IgD-negative memory B cell (primary cell): ENCODE measurements at regions not wholly inside any gene's neighbourhood (a gene's known extent, or its start where the extent isn't known, plus 50 kb on each side); places are given as distances from the start of the nearest gene placed in this dataset.

Experiments used
- H3K27ac Mint-ChIP-seq, 3 donors: one replicate each; pipeline ENCODE4 v1.8.0; 2020 to 2022; ENCODE audit warnings: mild to moderate bottlenecking in 3 of 3, mixed read lengths in 3 of 3, moderate library complexity in 1 of 3
- H3K27me3 Mint-ChIP-seq: one replicate; pipeline ENCODE4 v1.8.0; 2021; ENCODE audit warnings: mixed read lengths
- H3K36me3 Mint-ChIP-seq: one replicate; pipeline ENCODE4 v1.8.0; 2020; ENCODE audit warnings: mild to moderate bottlenecking, mixed read lengths
- H3K4me1 Mint-ChIP-seq, 3 donors: one replicate each; pipeline ENCODE4 v1.8.0; 2020 to 2022; ENCODE audit warnings: mixed read lengths in 3 of 3, mild to moderate bottlenecking in 1 of 3
- H3K4me3 Mint-ChIP-seq, 4 donors: one replicate each; pipeline ENCODE4 v1.8.0; 2020 to 2022; ENCODE audit warnings: mild to moderate bottlenecking in 4 of 4, mixed read lengths in 4 of 4, moderate library complexity in 3 of 4
- H3K9me3 Mint-ChIP-seq, 3 donors: one replicate each; pipeline ENCODE4 v1.8.0; 2020 to 2021; ENCODE audit warnings: mixed read lengths in 3 of 3, mild to moderate bottlenecking in 1 of 3

DNA sequence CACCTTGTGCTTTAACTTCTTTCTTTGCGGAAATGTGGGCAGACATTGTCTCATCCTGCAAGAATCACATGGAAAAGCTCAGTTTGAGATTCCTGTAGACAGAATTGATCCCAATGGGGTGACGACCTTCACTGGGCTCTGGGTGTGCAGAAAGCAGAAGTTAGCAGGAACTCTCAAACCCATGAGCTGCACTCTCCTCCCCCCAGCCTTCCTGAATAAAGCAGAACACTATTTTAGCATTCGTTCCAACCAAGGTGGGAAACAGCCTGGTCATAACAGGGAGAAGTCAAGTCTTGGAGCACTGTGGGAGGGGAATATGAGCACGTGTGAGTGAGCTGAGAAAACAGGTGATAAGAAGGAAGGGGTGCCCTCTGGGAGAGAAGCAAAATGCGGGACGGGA lies 87.4 kb upstream of the FER start:
- Mint-ChIP-seq H3K36me3 (no peaks in the 10 kb centered on the region), H3K4me3 (no peak overlapping the region), H3K4me1 (peaks cover 0 to 8% (median 0%) of the 10 kb centered on the region in 3 donors), H3K27ac (no peak overlapping the region), H3K9me3 (no peaks in the 10 kb centered on the region), H3K27me3 (peaks cover 2% of the 10 kb centered on the region)

DNA sequence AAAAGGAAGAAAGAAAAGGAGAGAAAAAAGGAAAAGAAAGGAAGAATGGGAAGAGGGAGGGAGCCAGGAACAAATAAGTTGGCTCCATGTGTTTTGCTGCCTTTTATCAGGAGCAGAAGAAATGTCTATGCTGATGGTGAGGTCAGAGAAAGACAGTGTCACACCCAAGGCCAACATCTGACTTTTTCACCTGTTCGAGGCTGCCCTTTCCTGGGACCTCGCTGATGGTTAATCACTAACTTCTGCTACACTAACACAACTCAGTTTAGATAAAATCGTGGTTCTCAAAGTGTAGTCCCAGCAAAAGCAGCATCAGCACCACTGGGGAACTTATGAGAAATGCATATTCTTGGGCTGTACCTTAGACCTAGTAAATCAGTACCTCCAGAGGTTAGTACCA lies 88.2 kb upstream of the FER start:
- Mint-ChIP-seq H3K9me3 (no peaks in the 10 kb centered on the region), H3K27ac (no peak overlapping the region), H3K36me3 (no peaks in the 10 kb centered on the region), H3K4me1 (peaks cover 0 to 8% (median 0%) of the 10 kb centered on the region in 3 donors), H3K4me3 (no peak overlapping the region), H3K27me3 (peaks cover 2% of the 10 kb centered on the region)

DNA sequence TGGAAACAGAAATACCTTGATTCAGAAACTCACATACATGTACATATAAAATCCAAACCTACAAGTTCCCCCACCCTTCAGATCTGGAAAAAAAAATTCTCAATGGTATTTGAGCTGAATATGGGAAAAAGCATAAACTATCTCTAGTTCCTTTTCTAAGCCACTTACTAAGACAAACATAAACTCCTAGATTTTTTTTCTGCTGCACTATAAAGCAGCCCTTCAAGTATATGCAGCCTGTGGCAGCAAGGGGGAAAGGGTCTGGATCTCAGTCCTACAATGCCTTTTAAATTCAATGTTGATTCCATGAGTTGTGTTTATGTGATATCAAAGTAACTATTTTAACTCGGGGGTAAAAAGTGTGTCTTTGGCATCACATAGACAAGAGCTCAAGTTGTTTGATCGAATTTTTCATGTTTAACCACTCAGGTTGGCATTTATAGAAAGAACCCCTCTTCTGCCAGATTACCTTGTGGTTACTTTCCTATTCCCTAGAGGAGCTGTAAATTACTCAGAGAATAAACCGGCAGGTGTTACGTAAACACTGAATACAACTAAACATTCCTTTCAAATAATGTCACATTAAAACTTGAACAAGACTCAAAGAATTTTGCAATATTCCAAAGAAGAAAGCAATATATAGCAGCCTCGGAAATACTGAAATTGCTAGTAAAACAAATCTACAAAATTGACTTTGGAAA lies 91.8 kb upstream of the FER start:
- Mint-ChIP-seq H3K27ac (no peak overlapping the region), H3K36me3 (no peaks in the 10 kb centered on the region), H3K4me1 (peaks cover 0 to 8% (median 0%) of the 10 kb centered on the region in 3 donors), H3K27me3 (peaks cover 2% of the 10 kb centered on the region), H3K9me3 (no peaks in the 10 kb centered on the region), H3K4me3 (no peak overlapping the region)

DNA sequence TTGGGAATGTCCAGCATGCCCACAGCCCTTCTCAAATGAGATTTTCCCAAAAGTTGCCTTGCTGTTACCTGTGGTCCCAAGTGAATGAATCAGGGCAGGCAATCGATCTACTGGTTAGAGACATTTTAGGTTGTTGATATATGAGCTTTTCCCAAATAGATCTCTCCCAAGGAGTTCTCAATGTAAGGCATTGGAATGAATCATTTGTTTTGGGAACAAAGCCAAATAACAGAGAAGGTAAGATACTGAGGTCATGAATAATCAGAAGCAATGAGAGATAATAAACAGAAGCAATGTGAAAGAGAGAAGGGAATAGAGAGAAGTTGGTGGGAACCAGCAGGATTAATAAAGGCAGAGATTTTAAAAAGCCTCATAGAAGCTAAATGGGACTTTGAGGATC lies 93.6 kb upstream of the FER start:
- no peak overlapping the region for H3K4me3 Mint-ChIP-seq
- H3K27ac Mint-ChIP-seq, result no peak overlapping the region
- peaks cover 2% of the 10 kb centered on the region for H3K36me3 Mint-ChIP-seq
- H3K27me3 Mint-ChIP-seq, result no peaks in the 10 kb centered on the region
- H3K4me1 Mint-ChIP-seq, result no peaks in the 10 kb centered on the region
- H3K9me3 Mint-ChIP-seq, result peaks cover 0 to 1% (median 0%) of the 10 kb centered on the region in 3 donors

DNA sequence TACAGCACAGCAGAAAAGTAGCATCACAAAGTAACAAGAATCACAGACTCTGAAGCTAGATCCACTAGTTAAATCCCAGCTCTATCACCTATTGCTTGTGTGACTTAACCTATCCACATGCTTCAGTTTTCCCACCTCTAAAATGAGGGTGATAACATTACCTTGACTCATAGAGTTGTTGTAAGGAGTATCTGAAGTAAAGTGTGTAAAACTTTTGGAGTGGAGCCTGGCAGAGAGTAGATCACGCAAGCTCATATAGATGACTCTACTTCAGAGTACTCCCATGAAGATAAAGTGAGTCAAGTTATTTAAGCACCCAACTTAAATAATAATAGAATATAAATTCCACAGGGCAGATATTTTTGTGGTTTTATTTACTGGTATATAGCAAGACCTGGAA lies 94.5 kb upstream of the FER start:
- Mint-ChIP-seq H3K27ac (no peak overlapping the region), H3K36me3 (peaks cover 2% of the 10 kb centered on the region), H3K4me1 (no peaks in the 10 kb centered on the region), H3K27me3 (no peaks in the 10 kb centered on the region), H3K4me3 (no peak overlapping the region), H3K9me3 (peaks cover 0 to 1% (median 0%) of the 10 kb centered on the region in 3 donors)

DNA sequence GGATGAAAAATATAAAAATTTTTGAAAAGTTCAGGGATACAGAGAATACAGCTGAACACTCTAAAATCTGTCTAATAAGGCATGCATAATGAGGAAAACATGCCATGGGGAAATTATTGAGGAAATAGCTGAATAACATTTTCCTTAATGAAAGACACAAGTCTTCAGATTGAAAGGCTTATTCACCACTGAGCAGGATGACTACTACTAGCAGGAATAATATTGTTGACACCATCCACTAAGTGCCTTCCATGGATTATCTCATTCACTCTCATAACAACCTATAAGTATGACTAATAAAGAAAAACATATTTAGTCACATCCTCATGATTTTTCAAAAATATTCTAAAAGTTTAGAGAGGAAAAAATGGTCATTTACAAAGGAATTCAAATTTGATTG lies 96.7 kb upstream of the FER start:
- Mint-ChIP-seq H3K27ac (no peak overlapping the region), H3K9me3 (peaks cover 2 to 6% (median 4%) of the 10 kb centered on the region in 3 donors), H3K4me3 (no peak overlapping the region), H3K36me3 (peaks cover 3% of the 10 kb centered on the region), H3K27me3 (peaks cover 4% of the 10 kb centered on the region), H3K4me1 (no peaks in the 10 kb centered on the region)

DNA sequence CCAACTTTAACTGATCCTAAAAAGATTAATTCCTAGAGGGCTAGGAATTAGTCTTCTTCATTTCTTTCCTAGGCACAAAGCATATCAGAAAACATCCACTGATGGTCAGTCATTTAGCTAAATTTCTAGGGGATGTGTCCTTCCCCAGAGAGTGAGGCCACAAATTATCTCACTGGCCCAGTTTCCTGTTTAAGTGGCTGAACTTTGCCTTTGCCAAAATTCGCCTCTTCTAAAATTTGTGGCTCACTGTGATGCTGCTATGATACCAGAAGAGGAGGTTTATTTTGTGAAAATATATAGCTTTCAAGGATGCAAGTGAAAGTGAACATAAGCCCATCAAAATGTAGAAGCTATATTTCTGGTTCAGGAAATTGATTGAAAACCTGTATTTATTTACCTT lies 98.1 kb upstream of the FER start:
- Mint-ChIP-seq H3K4me1 (no peaks in the 10 kb centered on the region), H3K36me3 (peaks cover 3% of the 10 kb centered on the region), H3K27me3 (peaks cover 6% of the 10 kb centered on the region), H3K9me3 (peaks cover 2 to 6% (median 4%) of the 10 kb centered on the region in 3 donors), H3K27ac (peak overlapping the region in 1 of 3 donors; percentile 12), H3K4me3 (no peak overlapping the region)

DNA sequence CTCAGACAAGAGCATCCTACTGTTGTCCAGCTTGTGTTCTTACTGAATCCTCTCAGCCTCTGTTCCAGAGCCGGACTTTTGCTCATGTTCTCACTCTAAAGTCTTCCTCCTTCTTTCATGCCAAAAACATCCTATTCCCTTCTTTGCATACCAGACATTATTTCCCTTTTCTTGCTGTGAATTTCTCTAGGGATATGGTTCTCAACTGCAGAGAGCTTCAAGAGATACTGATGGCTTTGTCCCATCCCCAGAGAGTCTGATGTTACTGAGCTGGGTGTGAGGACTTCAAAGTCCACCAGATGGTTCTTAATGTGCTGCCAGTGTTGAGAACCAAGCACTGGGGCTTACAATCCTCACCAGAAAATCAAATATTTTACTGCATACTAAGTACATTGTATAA lies 98.6 kb upstream of the FER start:
- peaks cover 2 to 6% (median 4%) of the 10 kb centered on the region in 3 donors for H3K9me3 Mint-ChIP-seq
- H3K36me3 Mint-ChIP-seq, result peaks cover 3% of the 10 kb centered on the region
- H3K27ac Mint-ChIP-seq, result peak overlapping the region in 2 of 3 donors; percentile 12 to 46
- H3K27me3 Mint-ChIP-seq, result peaks cover 8% of the 10 kb centered on the region
- H3K4me1 Mint-ChIP-seq, result no peaks in the 10 kb centered on the region
- no peak overlapping the region for H3K4me3 Mint-ChIP-seq

DNA sequence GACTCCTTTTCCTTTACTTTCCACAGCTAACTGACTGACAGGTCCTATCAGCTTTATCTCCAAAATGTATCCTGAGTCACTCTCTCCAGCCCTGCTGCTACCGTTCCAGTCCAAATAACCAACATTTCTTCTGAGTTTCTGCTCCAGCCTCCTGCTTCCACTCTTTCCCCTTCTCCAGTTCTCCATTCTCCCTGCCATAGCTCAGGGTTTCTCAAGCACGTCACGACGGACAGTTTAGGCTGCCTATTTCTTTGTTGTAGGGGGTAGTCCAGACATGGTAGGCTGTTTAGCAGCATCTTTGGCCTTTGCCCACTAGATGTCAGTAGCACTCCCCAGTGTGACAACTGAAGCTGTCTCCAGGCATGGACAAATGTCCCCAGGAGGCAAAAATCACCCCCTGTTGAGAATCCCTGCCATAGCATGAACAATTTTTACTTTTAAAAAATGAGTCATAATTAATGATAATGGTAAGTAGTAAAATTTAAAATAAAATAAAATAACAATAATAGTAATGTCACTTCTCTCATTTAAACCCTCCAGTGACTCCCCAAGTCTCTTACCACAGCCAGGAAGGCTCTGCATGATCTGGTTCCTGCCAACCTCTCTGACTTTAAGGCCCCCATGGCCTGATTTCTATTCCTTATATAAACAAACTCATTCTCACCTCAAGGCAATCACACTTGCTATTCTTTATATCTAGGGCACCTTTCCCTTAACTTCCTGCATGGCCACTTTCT lies 105.4 kb upstream of the FER start:
- Mint-ChIP-seq H3K4me3 (peak overlapping the region in 1 of 4 donors; percentile 6), H3K27ac (no peak overlapping the region), H3K36me3 (peaks cover 1% of the 10 kb centered on the region), H3K9me3 (peaks cover 0 to 4% (median 2%) of the 10 kb centered on the region in 3 donors), H3K27me3 (peaks cover 16% of the 10 kb centered on the region), H3K4me1 (peaks cover 0 to 2% (median 2%) of the 10 kb centered on the region in 3 donors)

DNA sequence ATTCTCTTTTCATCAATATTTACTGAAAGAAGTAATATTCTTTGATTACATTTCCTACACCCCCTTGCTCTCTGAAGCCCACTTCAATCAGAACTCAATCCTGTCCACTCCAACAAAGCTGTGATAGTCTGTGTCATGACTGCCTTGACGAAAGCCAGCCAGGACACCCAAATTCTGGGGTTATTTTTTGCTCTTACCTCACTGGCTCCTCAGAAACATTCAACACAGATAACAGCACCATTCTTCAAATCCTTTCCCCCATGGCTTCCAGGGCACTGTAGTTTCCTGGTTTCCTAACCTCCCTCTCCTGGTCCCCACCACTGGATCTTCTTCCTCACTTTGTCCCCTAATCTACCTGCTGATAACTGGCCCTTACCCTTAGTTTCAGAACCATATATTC lies 106.1 kb upstream of the FER start:
- H3K27me3 Mint-ChIP-seq, result peaks cover 12% of the 10 kb centered on the region
- H3K4me3 Mint-ChIP-seq, result no peak overlapping the region
- no peaks in the 10 kb centered on the region for H3K9me3 Mint-ChIP-seq
- no peak overlapping the region for H3K27ac Mint-ChIP-seq
- H3K36me3 Mint-ChIP-seq, result no peaks in the 10 kb centered on the region
- H3K4me1 Mint-ChIP-seq, result peaks cover 0 to 2% (median 2%) of the 10 kb centered on the region in 3 donors

DNA sequence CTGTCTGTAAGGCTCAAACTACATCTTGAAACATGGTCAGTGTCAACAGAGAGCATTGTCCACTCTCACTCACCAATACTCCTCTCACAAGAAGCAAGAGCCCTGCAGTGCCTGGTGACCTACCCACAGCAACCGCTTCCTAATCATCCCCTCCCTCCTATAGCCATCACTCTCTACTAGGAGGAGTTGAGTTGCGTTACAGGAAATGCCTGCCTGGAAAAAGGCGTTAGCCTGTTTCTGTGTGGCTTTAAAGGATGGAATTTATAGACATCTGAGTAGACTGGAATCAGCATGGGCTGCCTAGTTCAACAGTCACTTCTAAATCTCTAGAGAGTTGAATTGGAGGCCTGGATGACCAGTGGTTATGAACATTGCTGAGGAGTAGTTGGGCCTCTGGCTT lies 108.3 kb upstream of the FER start:
- Mint-ChIP-seq H3K27me3 (peaks cover 8% of the 10 kb centered on the region), H3K4me1 (peaks cover 0 to 5% (median 2%) of the 10 kb centered on the region in 3 donors), H3K9me3 (no peaks in the 10 kb centered on the region), H3K4me3 (no peak overlapping the region), H3K36me3 (no peaks in the 10 kb centered on the region), H3K27ac (no peak overlapping the region)

DNA sequence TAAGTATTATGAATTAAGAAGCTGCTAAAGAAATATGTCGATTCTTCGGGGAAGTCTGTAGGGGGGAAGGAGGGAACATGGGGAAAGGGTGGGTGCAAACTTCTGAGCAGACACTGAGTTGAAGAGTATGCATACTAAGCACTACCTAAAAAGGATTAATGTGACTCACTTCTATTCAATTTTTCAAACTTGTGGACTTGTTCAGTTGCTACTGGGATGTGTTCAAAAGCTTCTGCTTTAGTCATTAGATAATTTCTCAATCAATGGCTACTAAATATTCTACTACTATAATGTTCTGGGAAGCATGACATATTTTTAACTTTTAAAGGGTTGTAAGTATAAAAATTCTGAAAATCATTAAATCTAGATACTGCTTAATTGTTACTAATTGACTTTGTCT lies 109.7 kb upstream of the FER start:
- Mint-ChIP-seq H3K4me1 (peaks cover 0 to 5% (median 2%) of the 10 kb centered on the region in 3 donors), H3K4me3 (no peak overlapping the region), H3K9me3 (no peaks in the 10 kb centered on the region), H3K36me3 (peaks cover 1% of the 10 kb centered on the region), H3K27ac (no peak overlapping the region), H3K27me3 (peaks cover 8% of the 10 kb centered on the region)

DNA sequence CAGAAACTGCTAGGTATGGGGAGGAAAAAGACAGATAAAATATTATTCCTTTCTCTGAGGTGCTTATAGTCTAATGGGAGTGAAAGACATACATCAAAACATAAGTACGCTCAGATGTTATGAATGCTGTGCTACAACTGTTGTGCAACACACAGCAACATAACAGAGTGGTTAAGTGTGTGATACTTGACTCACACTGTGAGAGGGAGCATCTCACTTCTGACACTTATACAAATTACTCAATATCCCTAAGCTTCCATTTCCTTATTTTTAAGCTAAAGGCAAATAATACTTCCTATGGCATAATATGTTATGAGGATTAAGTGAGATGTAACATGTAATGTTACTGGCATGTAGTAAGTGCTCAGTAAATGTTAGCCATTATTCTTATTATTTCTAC lies 110.6 kb upstream of the FER start:
- Mint-ChIP-seq H3K4me1 (peaks cover 0 to 4% (median under 1%) of the 10 kb centered on the region in 3 donors), H3K27me3 (peaks cover 7% of the 10 kb centered on the region), H3K9me3 (no peaks in the 10 kb centered on the region), H3K36me3 (peaks cover 1% of the 10 kb centered on the region), H3K4me3 (no peak overlapping the region), H3K27ac (no peak overlapping the region)

DNA sequence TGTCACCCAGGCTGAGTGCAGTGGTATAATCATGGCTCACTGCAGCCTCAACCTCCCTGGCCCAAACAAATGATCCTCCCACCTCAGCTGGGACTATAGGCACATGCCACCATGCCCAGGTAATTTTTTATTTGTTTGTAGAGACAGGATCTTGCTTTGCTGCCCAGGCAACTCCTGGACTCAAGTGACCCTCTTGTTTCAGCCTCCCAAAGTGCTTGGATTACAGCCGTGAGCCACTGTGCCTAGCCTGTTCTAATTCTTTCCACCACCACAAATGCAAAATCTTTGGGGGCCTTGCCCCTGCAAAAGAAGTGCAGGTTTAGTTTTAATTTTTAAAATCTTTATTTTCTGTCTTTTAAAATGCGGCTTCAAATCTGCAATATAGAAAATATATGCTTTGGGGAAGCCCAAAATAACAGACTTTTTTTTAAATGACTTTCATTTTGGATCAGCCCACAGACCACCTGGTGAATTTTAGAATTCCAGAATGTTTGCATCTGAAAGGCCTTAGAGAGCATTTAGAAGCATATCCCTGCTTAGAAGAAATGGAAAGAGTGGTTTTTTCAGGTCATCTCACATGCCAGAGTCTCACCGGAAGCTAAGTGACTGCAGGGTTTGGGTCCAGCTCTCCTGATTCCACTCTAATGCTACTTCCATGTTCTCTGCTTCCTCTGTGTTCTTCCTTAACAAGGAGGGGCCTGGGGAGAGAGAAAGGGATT lies 111.4 kb upstream of the FER start:
- Mint-ChIP-seq H3K36me3 (peaks cover 1% of the 10 kb centered on the region), H3K27me3 (no peaks in the 10 kb centered on the region), H3K27ac (no peak overlapping the region), H3K9me3 (no peaks in the 10 kb centered on the region), H3K4me3 (no peak overlapping the region), H3K4me1 (peaks cover 0 to 3% (median 0%) of the 10 kb centered on the region in 3 donors)

DNA sequence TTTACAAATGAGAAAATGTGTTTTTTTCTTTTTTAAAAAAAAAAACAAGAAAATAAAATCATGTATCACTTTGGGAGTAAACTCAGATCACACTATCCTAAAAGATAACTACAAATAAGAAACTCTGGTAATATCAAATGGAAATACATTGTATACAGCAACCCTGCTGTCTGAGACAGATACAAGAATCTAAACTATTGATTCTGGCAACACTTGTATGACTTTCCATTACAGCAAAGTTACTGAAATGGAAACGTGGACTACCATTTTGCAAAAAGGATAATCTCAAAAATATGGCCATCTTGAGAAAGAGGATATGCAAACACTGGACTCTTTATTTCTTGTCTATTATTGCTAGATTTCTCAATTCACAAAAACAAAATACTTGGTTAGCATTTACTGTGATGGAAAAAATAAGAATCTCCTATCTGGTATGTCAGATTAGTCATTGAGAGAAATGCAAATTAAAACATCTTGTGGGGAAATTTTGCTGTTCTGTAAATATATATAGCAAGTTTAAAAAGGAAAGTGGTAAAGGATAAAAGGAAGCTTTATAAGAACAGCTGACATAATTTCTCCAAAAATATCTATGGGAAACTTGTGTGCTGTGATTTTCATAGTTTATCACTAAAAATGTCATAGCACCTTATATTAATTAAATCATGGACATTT lies 112.9 kb upstream of the FER start:
- Mint-ChIP-seq H3K4me1 (peaks cover 0 to 3% (median 0%) of the 10 kb centered on the region in 3 donors), H3K9me3 (no peaks in the 10 kb centered on the region), H3K4me3 (no peak overlapping the region), H3K27ac (no peak overlapping the region), H3K36me3 (peaks cover 1% of the 10 kb centered on the region), H3K27me3 (no peaks in the 10 kb centered on the region)
